ENCODE measurements at regions not wholly inside any gene's neighbourhood (a gene's known extent, or its start where the extent isn't known, plus 50 kb on each side); places are given as distances from the start of the nearest gene placed in this dataset.

GRCh38 chr9:106755736-106756135 lies 107.2 kb upstream of the ZNF462 start:
- no peak for TF ChIP-seq CTCF (IDR thresholded peaks at IDR 0.05)
- peak in 1 of 2 donors; percentile 25 for TF ChIP-seq POLR2A (IDR thresholded peaks at IDR 0.05)
